HEK293T (cell line): ENCODE measurements at regions not wholly inside any gene's neighbourhood (a gene's known extent, or its start where the extent isn't known, plus 50 kb on each side); places are given as distances from the start of the nearest gene placed in this dataset.

Experiments used
- CTCF ChIA-PET: fragments of 350-600 bp; formaldehyde crosslinking; extraction: SDS; loops from one replicate; lab custom pipeline; 2021; ENCODE audit warnings: antibody characterized with exemption, inconsistent platforms; lab: Yijun Ruan, JAX
- POLR2A ChIA-PET: fragments of 350-600 bp; formaldehyde crosslinking; extraction: SDS; loops from one replicate; lab custom pipeline; 2020; ENCODE audit warnings: antibody characterized with exemption, inconsistent platforms; lab: Yijun Ruan, JAX
- DNase-seq: peaks from one replicate; pipeline ENCODE4 v3.0.0; 2012; ENCODE audit warnings: mixed read lengths; ENCODE audit errors: extremely low spot score
- ARNT ChIP-seq: fragments of 450-650 bp; IDR thresholded peaks from 2 replicates; pipeline ENCODE4 v1.6.1; 2017; ENCODE audit warnings: mild to moderate bottlenecking
- BHLHE40 ChIP-seq: fragments of 450-650 bp; IDR thresholded peaks from 2 replicates; pipeline ENCODE4 v1.6.1; 2016; ENCODE audit warnings: mild to moderate bottlenecking, moderate library complexity, borderline replicate concordance
- CTBP1 ChIP-seq: fragments of 450-650 bp; IDR thresholded peaks from 2 replicates; pipeline ENCODE4 v1.6.1; 2016; ENCODE audit warnings: borderline replicate concordance
- ELF4 ChIP-seq: fragments of 450-650 bp; IDR thresholded peaks from 2 replicates; pipeline ENCODE4 v1.6.1; 2017; ENCODE audit warnings: antibody characterized with exemption
- FOXA1 ChIP-seq: fragments of 450-650 bp; IDR thresholded peaks from 2 replicates; pipeline ENCODE4 v1.6.1; 2016; ENCODE audit warnings: mild to moderate bottlenecking
- FOXK2 ChIP-seq: fragments of 450-650 bp; IDR thresholded peaks from 2 replicates; pipeline ENCODE4 v1.6.1; 2016; ENCODE audit warnings: mild to moderate bottlenecking
- FOXM1 ChIP-seq: fragments of 450-650 bp; IDR thresholded peaks from 2 replicates; pipeline ENCODE4 v1.6.1; 2017; ENCODE audit warnings: mild to moderate bottlenecking, borderline replicate concordance
- HDGF ChIP-seq: fragments of 450-650 bp; IDR thresholded peaks from 2 replicates; pipeline ENCODE4 v1.6.1; 2017; ENCODE audit warnings: antibody characterized with exemption, borderline replicate concordance
- L3MBTL2 ChIP-seq: fragments of 450-650 bp; conservative IDR thresholded peaks from 2 replicates; pipeline ENCODE4 v1.6.1; 2016; ENCODE audit warnings: mild to moderate bottlenecking
- LEF1 ChIP-seq: fragments of 450-650 bp; IDR thresholded peaks from 2 replicates; pipeline ENCODE4 v1.6.1; 2017; ENCODE audit warnings: mild to moderate bottlenecking, borderline replicate concordance
- NFRKB ChIP-seq: fragments of 450-650 bp; IDR thresholded peaks from 2 replicates; pipeline ENCODE4 v1.6.1; 2016; ENCODE audit warnings: mild to moderate bottlenecking, moderate library complexity
- SP1 ChIP-seq: fragments of 450-650 bp; IDR thresholded peaks from 2 replicates; pipeline ENCODE4 v1.6.1; 2017
- SUZ12 ChIP-seq: fragments of 450-650 bp; IDR thresholded peaks from 2 replicates; pipeline ENCODE4 v1.6.1; 2016; ENCODE audit warnings: mild to moderate bottlenecking
- TARDBP ChIP-seq: fragments of 450-650 bp; IDR thresholded peaks from 2 replicates; pipeline ENCODE4 v1.6.1; 2016
- ZNF384 ChIP-seq: fragments of 450-650 bp; IDR thresholded peaks from 2 replicates; pipeline ENCODE4 v1.6.1; 2016
- TF ChIP-seq, protein P1 (sequence below): fragments of 450-650 bp; IDR thresholded peaks from 2 replicates; pipeline ENCODE4 v1.6.1; 2016

DNA sequence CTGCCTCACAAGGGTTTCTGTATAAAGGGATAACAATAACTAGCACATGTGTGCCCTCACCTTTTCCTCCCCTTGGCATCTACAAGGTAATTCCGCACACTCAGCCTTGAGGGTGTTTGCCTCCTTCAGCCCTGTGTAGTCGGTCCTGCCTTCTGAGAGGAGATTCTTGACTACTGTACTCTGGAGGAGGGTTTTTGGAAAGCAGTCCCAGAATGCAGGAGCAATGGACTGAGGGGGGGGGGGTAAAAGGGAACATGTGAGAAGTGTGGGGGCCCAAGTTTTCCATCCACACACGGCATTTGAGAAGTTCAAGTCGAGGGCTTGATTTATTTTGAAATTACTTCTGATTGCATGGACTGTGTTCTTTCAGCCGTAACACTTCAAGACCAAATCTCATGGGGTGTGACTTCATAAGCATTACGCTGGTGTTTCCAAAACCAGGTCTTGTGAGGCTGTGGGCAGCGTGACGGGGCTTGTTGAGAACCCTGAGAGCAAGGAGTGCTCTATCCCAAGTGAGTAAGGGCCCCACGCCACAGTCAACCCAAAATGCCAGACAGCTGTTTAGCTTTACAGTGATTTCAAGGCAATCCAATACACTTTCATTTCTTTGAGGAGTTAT lies 198.7 kb upstream of the MEIS1 start:
- ChIA-PET CTCF (no interaction called here), POLR2A (no interaction called here)
- DNase-seq, result no peak
- TF ChIP-seq FOXM1 (no peak), CTBP1 (no peak), ZNF384 (no peak), ARNT (no peak), FOXK2 (no peak), FOXA1 (no peak), NFRKB (no peak), BHLHE40 (no peak), LEF1 (no peak), HDGF (no peak), ELF4 (no peak), L3MBTL2 (no peak), SP1 (no peak), SUZ12 (no peak), TARDBP (no peak)
- TF ChIP-seq, protein P1, sequence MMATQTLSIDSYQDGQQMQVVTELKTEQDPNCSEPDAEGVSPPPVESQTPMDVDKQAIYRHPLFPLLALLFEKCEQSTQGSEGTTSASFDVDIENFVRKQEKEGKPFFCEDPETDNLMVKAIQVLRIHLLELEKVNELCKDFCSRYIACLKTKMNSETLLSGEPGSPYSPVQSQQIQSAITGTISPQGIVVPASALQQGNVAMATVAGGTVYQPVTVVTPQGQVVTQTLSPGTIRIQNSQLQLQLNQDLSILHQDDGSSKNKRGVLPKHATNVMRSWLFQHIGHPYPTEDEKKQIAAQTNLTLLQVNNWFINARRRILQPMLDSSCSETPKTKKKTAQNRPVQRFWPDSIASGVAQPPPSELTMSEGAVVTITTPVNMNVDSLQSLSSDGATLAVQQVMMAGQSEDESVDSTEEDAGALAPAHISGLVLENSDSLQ, result no peak

DNA sequence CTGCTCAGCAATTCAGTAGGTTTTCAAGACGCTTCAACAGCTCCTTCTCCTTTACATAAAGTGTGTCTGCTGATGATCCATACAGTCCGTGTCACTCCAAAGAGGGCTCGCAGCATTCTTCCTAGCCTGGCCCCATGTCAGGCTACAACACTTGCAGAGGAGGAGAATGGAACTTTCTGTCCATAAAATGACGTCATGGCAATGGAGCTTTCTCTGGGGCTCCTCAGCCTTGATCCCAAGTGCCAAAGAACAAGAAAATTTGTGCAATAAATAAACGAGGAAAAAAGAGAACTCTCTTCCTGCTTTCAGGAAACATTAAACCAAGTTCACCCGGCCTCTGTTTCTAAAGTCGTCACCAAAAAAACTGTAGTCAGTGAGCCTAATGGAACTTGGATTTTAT lies 199.5 kb upstream of the MEIS1 start:
- TF ChIP-seq, protein P1, result no peak
- TF ChIP-seq FOXM1 (no peak), BHLHE40 (no peak), FOXK2 (no peak)
- no peak for DNase-seq
- CTCF ChIA-PET, result interaction anchor here (0.7 kb wide), 1 partner anchor 148 kb away, joined by 4 read pairs; no protein-coding TSS in a partner anchor
- POLR2A ChIA-PET, result no interaction called here

DNA sequence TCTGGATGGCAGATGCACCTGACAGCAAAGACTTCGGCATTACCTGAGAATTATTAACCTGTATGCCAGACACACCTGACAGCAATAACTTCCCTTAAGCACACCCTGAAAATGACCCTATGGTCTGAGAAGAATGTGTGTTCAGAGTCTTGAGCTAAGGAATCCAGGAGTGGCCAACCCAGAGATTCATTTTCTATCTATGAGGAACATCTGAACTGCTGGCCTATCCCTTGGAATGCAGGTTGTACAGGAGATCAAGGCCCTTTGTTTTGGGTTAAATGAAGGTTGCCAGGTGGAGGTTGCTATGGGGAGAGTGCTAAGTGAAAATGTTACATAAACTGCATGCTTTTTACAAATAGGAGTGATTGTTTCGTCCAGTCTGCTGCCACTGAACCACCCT lies 200.9 kb upstream of the MEIS1 start:
- CTCF ChIA-PET, result no interaction called here
- no peak for TF ChIP-seq L3MBTL2
- POLR2A ChIA-PET, result no interaction called here
- no peak for DNase-seq

DNA sequence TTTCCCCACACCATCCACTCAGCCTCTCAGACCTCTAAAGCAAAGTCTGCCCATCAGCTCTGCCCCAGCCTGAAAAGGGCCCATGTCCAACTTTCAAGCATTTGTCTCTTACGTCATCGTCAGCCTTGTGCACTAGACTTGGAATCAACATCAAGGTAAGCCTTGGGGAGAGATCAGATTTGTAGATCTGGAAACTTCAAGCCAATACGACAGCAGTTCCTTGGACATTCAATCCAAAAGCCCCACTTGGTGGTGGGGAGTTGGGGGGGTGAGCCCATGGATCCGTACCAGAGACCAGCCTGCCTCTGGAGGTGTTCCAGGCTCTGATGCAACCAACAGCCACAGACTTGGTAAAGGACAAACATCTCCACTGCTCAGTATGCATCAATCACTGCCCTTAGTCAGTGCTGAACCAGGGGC lies 206.8 kb upstream of the MEIS1 start:
- POLR2A ChIA-PET, result no interaction called here
- TF ChIP-seq FOXK2 (no peak), BHLHE40 (no peak), L3MBTL2 (no peak)
- CTCF ChIA-PET, result no interaction called here
- DNase-seq, result no peak

DNA sequence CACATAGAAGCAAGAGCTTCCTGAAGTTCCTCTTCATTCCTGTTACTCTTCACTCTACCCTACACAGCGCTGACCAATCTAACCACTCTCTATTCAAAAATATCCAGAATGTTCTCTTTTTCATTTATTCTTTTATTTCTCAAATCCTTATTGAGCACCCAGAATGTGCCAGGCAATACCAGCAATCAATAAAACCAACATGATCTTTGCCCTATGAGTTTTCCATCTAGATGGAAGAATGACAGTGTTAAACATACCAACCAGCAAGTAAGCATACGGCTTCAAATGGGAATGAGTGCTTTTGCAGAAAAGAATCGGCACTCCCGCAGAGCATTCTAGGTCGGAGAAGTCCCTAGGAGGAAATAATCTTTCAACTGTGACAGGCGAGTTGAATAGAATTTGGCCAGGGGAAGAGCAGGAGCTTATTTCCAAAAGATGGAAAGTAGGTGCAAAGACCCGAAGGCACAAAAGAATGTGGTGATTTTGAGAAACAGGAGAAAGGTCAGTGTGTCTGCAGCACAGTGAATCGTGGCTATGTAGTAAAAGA lies 217.8 kb upstream of the MEIS1 start:
- DNase-seq, result no peak
- CTCF ChIA-PET, result no interaction called here
- POLR2A ChIA-PET, result no interaction called here
- TF ChIP-seq CTBP1 (no peak), ELF4 (no peak), FOXK2 (no peak)

DNA sequence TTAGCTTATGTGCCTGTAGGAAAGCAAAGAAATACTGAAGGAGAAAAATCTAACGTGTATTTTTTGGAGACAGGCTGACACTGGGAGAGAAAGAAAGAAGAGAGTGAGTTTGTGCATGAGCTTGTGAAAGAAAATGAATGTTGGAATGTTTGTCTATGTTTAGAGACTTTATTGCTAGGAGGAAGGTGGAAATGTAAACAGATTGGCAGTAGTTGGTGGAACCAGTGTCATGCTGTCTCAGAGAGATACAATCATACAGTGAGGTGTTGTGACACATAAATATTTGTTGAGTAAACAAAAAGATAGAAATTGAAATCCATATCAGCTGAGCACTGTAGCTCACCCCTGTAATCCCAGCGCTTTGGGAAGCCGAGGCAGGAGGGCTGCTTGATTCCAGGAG lies 222.2 kb upstream of the MEIS1 start:
- CTCF ChIA-PET, result no interaction called here
- POLR2A ChIA-PET, result no interaction called here
- TF ChIP-seq TARDBP, result no peak
- TF ChIP-seq ARNT, result no peak
- no peak for TF ChIP-seq SP1
- TF ChIP-seq LEF1, result no peak
- TF ChIP-seq HDGF, result no peak
- no peak for TF ChIP-seq FOXA1
- no peak for TF ChIP-seq BHLHE40
- no peak for TF ChIP-seq SUZ12
- TF ChIP-seq ELF4, result no peak
- TF ChIP-seq FOXK2, result no peak
- TF ChIP-seq L3MBTL2, result no peak
- TF ChIP-seq, protein P1, result no peak
- no peak for TF ChIP-seq NFRKB
- TF ChIP-seq CTBP1, result no peak
- no peak for TF ChIP-seq ZNF384

DNA sequence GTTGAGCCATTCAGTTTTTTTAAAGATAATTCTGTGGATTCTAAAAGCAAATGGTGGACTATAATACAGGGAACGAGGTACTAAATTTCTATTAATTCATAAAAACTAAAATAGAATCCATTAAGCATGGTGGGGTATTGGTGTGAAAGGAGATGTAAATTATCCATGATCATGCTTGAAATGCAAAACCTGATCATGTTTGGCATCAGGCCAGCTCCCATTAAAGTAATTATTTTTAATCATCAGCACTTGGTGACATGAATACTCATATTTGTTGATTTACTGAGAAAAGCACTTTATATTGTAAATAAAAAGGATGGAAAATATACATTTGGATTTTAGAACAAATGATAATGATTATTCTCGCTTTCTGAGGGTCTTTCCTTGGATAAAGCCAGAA lies 232.3 kb upstream of the MEIS1 start:
- POLR2A ChIA-PET, result no interaction called here
- TF ChIP-seq LEF1 (no peak), FOXA1 (no peak), ZNF384 (no peak), ARNT (no peak), SUZ12 (no peak), CTBP1 (no peak), ELF4 (no peak), SP1 (no peak), HDGF (no peak), FOXM1 (no peak), L3MBTL2 (no peak), BHLHE40 (no peak), FOXK2 (no peak)

More for the DNA sequence above, 222.2 kb upstream of the MEIS1 start:
- DNase-seq, result no peak

More for the DNA sequence above, 232.3 kb upstream of the MEIS1 start:
- CTCF ChIA-PET, result no interaction called here
- no peak for DNase-seq
